PC-3 (cell line): ENCODE measurements at regions not wholly inside any gene's neighbourhood (a gene's known extent, or its start where the extent isn't known, plus 50 kb on each side); places are given as distances from the start of the nearest gene placed in this dataset.

Experiments used
- CTCF ChIP-seq: fragments of 300-600 bp; sonication (generic); conservative IDR thresholded peaks from 2 replicates; pipeline ENCODE4 v1.5.1; 2017; ENCODE audit warnings: antibody characterized with exemption, low read depth, mild to moderate bottlenecking, low read length
- EZH2 ChIP-seq: fragments of 300-600 bp; sonication (generic); IDR thresholded peaks from one replicate; pipeline ENCODE4 v1.6.1; 2017; ENCODE audit warnings: antibody characterized with exemption, mild to moderate bottlenecking, low read length; ENCODE audit not compliant: unreplicated experiment

DNA sequence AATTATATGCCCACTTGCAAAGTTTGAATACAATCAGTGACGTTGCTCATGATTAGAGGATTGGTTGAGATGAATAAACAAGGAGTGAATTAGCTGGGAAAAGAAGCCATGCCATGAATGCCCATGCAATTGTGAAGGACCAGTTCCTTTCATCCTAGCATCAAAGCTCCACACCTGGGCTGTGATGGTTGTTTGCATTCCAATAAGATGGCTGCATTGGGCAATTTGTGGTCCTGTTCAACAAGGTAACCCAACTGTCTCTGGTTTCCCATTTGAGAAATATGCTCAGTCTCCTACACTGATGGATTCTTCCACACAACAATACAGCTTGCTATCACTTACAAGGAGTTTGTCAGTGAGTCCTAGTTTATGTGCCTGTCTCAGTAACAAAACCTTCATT lies 550.2 kb downstream of the STK39 start:
- no peak for TF ChIP-seq EZH2
- no peak for TF ChIP-seq CTCF
